Cardiac septum (tissue), 1 donor: ENCODE measurements at regions not wholly inside any gene's neighbourhood (a gene's known extent, or its start where the extent isn't known, plus 50 kb on each side); places are given as distances from the start of the nearest gene placed in this dataset.

Experiments
- DNase-seq: peaks from one replicate; pipeline ENCODE4 v3.0.0-alpha.2; 2020; ENCODE audit warnings: low spot score
- intact Hi-C: fragments of 100-400 bp; cut with DNase I; formaldehyde crosslinking; loops from one replicate; pipeline ENCODE4 v1.14.0; 2022
- donor health status: DM: no; HTN: no; CAD: no.

- intact Hi-C loops, result loop anchor here (1.0 to 5.0 kb wide), 2 partner anchors 28 to 72 kb away; partner anchors contain the start of gene PGRMC2
- DNase-seq, result no peak
Measured at GRCh38 chr4:128358913-128359279, 71.3 kb upstream of the PGRMC2 start.

GRCh38 chr4:128358231-128358912 is 70.8 kb upstream of the PGRMC2 start:
- DNase-seq, result no peak
- intact Hi-C loops, result loop anchor here (1.0 to 5.0 kb wide), 2 partner anchors 29 to 71 kb away; partner anchors contain the start of gene PGRMC2

- intact Hi-C loops, result loop anchor here (5.0 kb wide), 1 partner anchor 70 kb away; the partner anchor contains the start of gene PGRMC2
Measured at GRCh38 chr4:128357286-128357685, 69.7 kb upstream of the PGRMC2 start.

GRCh38 chr4:128355305-128355704 is 67.7 kb upstream of the PGRMC2 start:
- intact Hi-C loops, result loop anchor here (5.0 kb wide), 1 partner anchor 68 kb away; the partner anchor contains the start of gene PGRMC2
- DNase-seq, result no peak

More at GRCh38 chr4:128357286-128357685, 69.7 kb upstream of the PGRMC2 start:
- DNase-seq, result no peak

GRCh38 chr4:128354205-128354821 is 66.7 kb upstream of the PGRMC2 start:
- no peak for DNase-seq
- intact Hi-C loops, result no loop called here

- intact Hi-C loops, result no loop called here
- DNase-seq, result no peak
Measured at GRCh38 chr4:128353791-128354190, 66.2 kb upstream of the PGRMC2 start.

GRCh38 chr4:128351502-128351901 is 63.9 kb upstream of the PGRMC2 start:
- intact Hi-C loops, result no loop called here
- no peak for DNase-seq

- intact Hi-C loops, result no loop called here
- DNase-seq, result no peak
Measured at GRCh38 chr4:128350449-128351045, 62.9 kb upstream of the PGRMC2 start.

GRCh38 chr4:128349921-128350320 is 62.3 kb upstream of the PGRMC2 start:
- intact Hi-C loops, result no loop called here
- no peak for DNase-seq

- intact Hi-C loops, result no loop called here
- DNase-seq, result no peak
Measured at GRCh38 chr4:128347930-128348660, 60.5 kb upstream of the PGRMC2 start.

GRCh38 chr4:128347175-128347868 is 59.7 kb upstream of the PGRMC2 start:
- DNase-seq, result no peak
- intact Hi-C loops, result no loop called here

GRCh38 chr4:128346054-128346716 is 58.6 kb upstream of the PGRMC2 start:
- intact Hi-C loops, result no loop called here
- no peak for DNase-seq

- no peak for DNase-seq
- intact Hi-C loops, result no loop called here
Measured at GRCh38 chr4:128345650-128346049, 58.0 kb upstream of the PGRMC2 start.

- no peak for DNase-seq
- intact Hi-C loops, result no loop called here
Measured at GRCh38 chr4:128342762-128343161, 55.1 kb upstream of the PGRMC2 start.

- no peak for DNase-seq
- intact Hi-C loops, result no loop called here
Measured at GRCh38 chr4:128341634-128342033, 54.0 kb upstream of the PGRMC2 start.

- no peak for DNase-seq
- intact Hi-C loops, result no loop called here
Measured at GRCh38 chr4:128338634-128339355, 51.2 kb upstream of the PGRMC2 start.

GRCh38 chr4:128337863-128338262 is 50.2 kb upstream of the PGRMC2 start:
- DNase-seq, result no peak
- intact Hi-C loops, result no loop called here
